Activated naive CD8-positive, alpha-beta T cell treated with anti-CD3 and anti-CD28 coated beads, Interleukin-2, amount 50 U/mL, for 24 hours (primary cell): ENCODE measurements at regions not wholly inside any gene's neighbourhood (a gene's known extent, or its start where the extent isn't known, plus 50 kb on each side); places are given as distances from the start of the nearest gene placed in this dataset.
A peak's percentile ranks its signal among the peaks of the same experiment; 100 is the strongest.

Experiments used
- ATAC-seq: fragments of 150-1000 bp; cut with Tn5 transposase; one replicate; pipeline ENCODE4 v1.10.0; 2021
- DNase-seq: peaks from one replicate; pipeline ENCODE4 v3.0.0; 2021
- H3K27ac Mint-ChIP-seq: one replicate; pipeline ENCODE4 v1.8.0; 2021; ENCODE audit warnings: mild to moderate bottlenecking, mixed read lengths
- H3K27me3 Mint-ChIP-seq: one replicate; pipeline ENCODE4 v1.8.0; 2021; ENCODE audit warnings: mixed read lengths
- H3K36me3 Mint-ChIP-seq: one replicate; pipeline ENCODE4 v1.8.0; 2021; ENCODE audit warnings: low read depth, mixed read lengths
- H3K4me1 Mint-ChIP-seq: one replicate; pipeline ENCODE4 v1.8.0; 2021; ENCODE audit warnings: mixed read lengths
- H3K4me3 Mint-ChIP-seq: one replicate; pipeline ENCODE4 v1.8.0; 2021; ENCODE audit warnings: mild to moderate bottlenecking, moderate library complexity, mixed read lengths
- H3K9me3 Mint-ChIP-seq: one replicate; pipeline ENCODE4 v1.8.0; 2021; ENCODE audit warnings: mixed read lengths

DNA sequence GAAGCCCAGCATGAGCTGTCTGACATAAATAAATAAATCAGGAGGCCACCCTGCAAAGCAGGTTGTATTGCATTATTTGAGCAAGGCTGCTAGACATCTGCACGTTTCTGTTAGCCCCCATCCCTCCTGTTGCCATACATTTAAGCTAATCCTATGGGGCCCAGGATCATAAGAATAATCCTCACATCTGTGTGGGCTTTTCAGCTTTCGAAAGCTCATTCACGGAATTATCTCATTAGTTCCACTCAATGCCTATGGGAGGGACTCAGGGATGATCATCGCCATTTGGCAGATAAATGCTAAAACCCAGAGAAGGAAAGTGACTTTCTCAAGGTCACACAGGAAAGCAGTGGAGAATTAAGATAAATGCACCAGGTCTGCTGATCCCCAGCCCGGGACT is 123.4 kb downstream of the TLE3 start:
- peaks cover 26% of the 10 kb centered on the region for H3K27me3 Mint-ChIP-seq
- no peaks in the 10 kb centered on the region for H3K9me3 Mint-ChIP-seq
- no peak overlapping the region for H3K4me3 Mint-ChIP-seq
- no peaks in the 10 kb centered on the region for H3K36me3 Mint-ChIP-seq
- no peaks in the 10 kb centered on the region for H3K4me1 Mint-ChIP-seq
- ATAC-seq = no peak
- no peak overlapping the region for H3K27ac Mint-ChIP-seq
- DNase-seq = no peak

DNA sequence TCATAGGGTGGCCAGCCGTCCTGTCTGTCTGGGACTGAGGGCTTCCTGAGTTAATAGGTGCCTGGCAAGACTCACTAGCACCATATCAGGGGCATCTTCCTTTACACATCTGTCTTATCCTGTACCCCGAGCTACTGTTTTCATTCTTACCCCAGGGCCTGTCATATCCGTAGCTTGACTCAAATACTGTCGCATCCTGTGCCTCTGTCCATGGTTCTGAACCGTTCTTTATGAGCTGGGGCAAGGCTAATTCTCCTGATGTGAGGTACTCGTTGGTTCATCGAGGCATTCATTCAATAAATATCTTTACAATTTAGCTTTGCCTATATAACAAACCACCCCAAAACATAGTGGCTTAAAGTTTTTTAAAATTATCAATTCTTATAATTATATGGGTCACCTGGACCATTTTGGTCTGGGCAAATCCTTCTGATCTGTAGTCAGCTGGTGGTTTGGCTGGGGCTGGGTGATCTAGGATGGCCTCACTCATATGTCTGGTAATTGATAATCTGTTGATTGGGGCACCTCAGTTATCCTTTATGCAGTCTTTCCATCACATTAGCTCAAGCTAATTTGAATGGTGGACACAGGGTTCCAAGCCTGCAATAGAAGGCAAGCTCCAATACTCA is 121.2 kb downstream of the TLE3 start:
- Mint-ChIP-seq H3K27ac (no peak overlapping the region), H3K36me3 (no peaks in the 10 kb centered on the region), H3K4me1 (no peaks in the 10 kb centered on the region), H3K4me3 (no peak overlapping the region), H3K9me3 (no peaks in the 10 kb centered on the region), H3K27me3 (peaks cover 22% of the 10 kb centered on the region)
- DNase-seq = peak; percentile 52
- ATAC-seq = peak; percentile 21

DNA sequence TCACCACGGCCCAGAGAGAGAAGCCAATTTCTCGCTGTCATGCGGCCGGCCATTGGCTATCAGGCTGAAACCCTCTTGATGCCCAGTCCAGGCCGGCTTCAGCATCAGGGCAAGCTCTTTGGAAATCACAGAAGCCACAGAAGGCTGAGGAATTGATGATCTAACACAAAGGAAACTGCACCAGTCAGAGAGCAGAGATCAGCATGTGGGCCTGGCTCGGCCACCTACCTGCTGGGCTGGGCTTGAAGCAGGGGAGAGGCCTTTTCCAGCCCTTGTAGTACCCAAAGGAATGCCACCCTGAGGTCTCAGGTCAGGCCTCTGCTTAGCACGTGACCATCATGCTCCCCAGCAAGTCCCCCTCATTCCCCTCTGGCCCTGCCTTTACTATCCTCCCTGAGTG is 119.1 kb downstream of the TLE3 start:
- H3K27me3 Mint-ChIP-seq = peaks cover 22% of the 10 kb centered on the region

DNA sequence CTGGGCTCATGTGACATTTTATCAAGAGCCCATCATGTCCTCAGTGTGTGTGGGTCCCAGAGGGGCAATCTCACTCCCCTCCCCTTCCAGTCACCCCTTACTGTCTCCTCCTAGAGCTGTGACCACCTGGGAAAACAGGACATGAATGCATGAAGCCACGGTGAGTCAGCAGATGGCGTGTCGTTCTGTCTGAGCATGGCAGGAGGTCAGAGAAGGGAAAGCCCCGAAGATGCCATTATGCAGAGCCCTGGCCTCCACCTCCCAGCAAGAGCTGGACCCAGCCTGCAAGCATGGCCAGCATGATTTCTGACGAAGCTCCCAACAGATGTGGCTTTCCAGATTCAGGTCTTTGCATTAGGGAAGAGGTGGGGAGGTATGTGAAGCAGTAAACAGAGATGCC is 118.5 kb downstream of the TLE3 start:
- no peaks in the 10 kb centered on the region for H3K9me3 Mint-ChIP-seq
- H3K27me3 Mint-ChIP-seq = peaks cover 22% of the 10 kb centered on the region
- peak; percentile 17 for DNase-seq
- ATAC-seq = no peak
- H3K4me3 Mint-ChIP-seq = no peak overlapping the region
- H3K36me3 Mint-ChIP-seq = no peaks in the 10 kb centered on the region
- H3K27ac Mint-ChIP-seq = no peak overlapping the region
- no peaks in the 10 kb centered on the region for H3K4me1 Mint-ChIP-seq

More for the DNA sequence above, 119.1 kb downstream of the TLE3 start:
- ATAC-seq (no peak), DNase-seq (no peak)
- Mint-ChIP-seq H3K36me3 (no peaks in the 10 kb centered on the region), H3K27ac (no peak overlapping the region), H3K9me3 (no peaks in the 10 kb centered on the region), H3K4me1 (no peaks in the 10 kb centered on the region), H3K4me3 (no peak overlapping the region)

DNA sequence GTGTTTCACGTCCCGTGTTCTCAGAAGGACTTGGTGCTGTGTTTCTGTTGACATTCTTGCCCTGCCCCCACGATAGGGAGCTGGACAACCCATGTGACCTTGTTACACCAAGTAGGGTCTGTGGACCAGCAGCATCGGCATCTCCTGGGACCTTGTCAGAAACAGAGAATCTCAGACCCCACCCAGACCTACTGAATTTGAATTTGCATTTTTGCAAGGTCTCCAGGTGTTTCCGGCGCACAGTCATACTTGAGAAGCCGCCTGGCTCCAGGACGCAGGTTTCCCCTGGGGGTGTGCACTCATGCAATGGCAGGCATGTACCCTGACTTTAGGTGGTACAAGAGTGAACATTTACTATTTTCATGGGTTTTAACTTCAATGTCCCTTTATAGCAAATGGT is 117.9 kb downstream of the TLE3 start:
- no peak for ATAC-seq
- no peak overlapping the region for H3K4me3 Mint-ChIP-seq
- H3K4me1 Mint-ChIP-seq = no peaks in the 10 kb centered on the region
- H3K9me3 Mint-ChIP-seq = no peaks in the 10 kb centered on the region
- no peak overlapping the region for H3K27ac Mint-ChIP-seq
- DNase-seq = no peak
- H3K27me3 Mint-ChIP-seq = peaks cover 23% of the 10 kb centered on the region
- H3K36me3 Mint-ChIP-seq = no peaks in the 10 kb centered on the region

DNA sequence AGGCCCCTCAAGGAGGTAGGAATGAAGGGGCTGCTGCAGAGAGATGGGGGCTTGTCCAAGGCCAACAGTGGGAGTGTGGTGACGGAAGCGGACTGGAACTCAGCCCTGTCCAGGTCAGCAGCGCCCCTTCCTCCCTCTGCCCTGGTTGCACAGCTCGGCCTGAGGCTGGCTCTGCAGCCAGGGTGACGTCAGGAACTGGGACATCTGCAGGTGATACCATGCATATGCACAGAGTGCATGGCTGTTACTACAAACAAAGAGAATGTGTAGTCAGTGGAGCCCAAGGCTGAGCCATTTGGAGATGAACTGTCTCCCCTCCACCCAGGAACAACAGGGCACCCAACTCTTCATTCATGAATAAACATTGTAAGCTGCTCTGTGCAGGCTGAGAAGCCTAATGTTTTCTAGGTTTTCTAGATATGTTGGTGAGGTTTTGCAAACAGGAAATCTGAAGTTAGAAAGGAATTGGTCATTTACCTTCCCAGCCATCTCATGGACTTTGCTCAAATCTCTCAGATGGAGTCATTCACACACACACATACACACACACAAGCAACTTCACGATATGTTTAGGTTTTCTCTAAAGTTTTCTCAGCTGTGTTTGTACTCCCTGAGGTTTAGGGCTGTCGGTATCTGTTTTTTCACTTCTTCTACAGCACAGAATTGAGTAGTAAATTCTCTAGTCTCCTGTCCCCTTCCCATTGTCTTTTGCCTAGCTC is 117.2 kb downstream of the TLE3 start:
- Mint-ChIP-seq H3K4me3 (no peak overlapping the region), H3K36me3 (no peaks in the 10 kb centered on the region), H3K9me3 (no peaks in the 10 kb centered on the region), H3K27me3 (peaks cover 20% of the 10 kb centered on the region), H3K27ac (no peak overlapping the region), H3K4me1 (no peaks in the 10 kb centered on the region)
- DNase-seq = no peak
- no peak for ATAC-seq

DNA sequence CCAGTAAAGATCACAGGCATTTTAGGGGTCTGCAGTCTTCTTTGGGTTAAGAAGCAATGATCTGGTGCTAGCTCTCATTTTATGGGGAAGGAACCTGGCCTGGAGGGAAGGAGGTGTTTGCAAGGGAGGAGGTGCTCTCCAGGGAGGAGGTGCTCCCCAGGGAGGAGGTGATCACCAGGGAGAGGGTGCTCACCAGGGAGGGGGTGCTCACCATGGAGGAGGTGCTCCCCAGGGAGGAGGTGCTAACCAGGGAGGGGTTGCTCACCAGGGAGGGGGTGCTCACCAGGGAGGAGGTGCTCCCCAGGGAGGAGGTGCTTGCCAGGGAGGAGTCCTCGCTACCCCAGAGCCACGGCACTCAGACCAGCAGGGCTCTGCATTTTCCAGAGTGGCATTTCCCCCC is 115.7 kb downstream of the TLE3 start:
- Mint-ChIP-seq H3K36me3 (no peaks in the 10 kb centered on the region), H3K9me3 (no peaks in the 10 kb centered on the region), H3K27ac (no peak overlapping the region), H3K4me1 (no peaks in the 10 kb centered on the region), H3K27me3 (peaks cover 15% of the 10 kb centered on the region), H3K4me3 (no peak overlapping the region)
- ATAC-seq (no peak), DNase-seq (no peak)

DNA sequence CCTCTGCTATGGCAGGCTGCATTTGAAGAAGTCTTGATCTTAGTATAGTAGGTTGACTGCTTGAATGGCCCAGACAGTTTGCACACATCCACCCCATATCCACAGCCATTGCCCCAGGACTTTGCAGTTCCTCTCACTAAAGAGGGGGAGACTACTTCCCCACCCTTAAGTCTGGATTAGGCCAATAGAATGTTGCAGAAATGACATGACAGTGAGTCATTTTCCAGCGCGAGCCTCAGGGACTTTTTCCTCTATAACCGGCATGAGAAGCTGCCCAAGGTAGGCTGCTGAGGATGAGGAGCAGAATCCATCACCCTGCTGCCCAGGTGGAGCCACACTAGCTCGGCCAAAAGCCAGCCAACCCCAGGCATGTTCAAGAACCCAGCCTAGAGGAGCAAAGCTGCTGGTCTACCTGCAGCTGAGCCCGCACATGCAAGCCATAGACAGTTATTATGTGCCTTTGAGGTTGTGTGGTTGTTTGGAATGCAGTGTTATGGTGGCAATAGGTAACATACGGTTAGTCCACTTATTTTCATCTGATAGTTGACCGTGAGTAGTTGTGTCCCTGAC is 113.9 kb downstream of the TLE3 start:
- Mint-ChIP-seq H3K9me3 (no peaks in the 10 kb centered on the region), H3K36me3 (no peaks in the 10 kb centered on the region), H3K27ac (no peak overlapping the region), H3K27me3 (peaks cover 14% of the 10 kb centered on the region), H3K4me3 (no peak overlapping the region), H3K4me1 (no peaks in the 10 kb centered on the region)
- DNase-seq = no peak
- no peak for ATAC-seq

DNA sequence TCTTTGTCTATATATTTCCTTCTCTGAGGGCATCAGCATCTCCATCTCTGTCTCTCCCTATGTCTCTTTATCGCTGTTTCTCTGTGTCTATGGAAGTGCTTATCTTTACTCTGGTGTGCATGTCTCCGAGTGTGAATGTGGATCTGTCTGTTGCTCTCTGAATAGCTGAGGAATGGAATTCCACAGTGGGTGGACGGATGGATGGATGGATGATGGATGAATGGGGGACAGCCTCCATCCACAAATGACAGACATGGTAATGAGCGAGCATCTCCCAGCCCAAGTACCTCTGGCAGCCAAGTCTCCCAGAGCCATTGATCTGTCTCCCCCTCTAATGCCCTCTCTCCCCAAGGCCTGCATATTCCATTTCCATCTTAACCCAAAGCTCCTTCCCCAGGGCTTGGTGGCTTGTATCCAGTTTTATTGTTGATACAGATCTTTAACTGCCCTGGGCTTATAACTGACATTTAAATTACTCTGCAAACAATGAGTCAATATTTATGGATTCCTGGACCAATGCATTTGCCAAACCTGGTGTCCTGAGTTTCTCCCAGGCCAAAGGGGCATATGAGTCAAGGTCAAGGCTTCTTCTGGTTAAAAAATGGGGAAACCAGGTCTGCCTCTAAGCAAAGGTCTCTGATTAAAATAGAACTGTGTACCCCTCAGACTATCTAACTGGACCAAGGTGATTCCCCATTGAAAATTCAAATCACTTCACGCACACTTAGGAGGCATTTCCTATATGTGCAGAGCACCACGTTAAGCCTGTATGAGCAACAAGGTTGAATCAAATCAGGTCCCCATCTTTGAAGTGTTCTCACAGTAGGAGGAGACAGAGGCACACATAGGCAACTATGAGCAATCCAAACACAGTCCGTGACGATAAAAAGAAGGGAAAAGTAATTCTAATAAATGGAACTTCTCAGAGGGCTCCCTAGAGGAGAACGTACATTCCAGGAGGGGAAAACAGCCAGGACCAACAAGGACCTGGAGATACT is 109.9 kb downstream of the TLE3 start:
- Mint-ChIP-seq H3K36me3 (no peaks in the 10 kb centered on the region), H3K9me3 (no peaks in the 10 kb centered on the region), H3K4me1 (no peaks in the 10 kb centered on the region), H3K27me3 (peaks cover 20% of the 10 kb centered on the region), H3K27ac (no peak overlapping the region), H3K4me3 (no peak overlapping the region)
- ATAC-seq = no peak
- DNase-seq = no peak

DNA sequence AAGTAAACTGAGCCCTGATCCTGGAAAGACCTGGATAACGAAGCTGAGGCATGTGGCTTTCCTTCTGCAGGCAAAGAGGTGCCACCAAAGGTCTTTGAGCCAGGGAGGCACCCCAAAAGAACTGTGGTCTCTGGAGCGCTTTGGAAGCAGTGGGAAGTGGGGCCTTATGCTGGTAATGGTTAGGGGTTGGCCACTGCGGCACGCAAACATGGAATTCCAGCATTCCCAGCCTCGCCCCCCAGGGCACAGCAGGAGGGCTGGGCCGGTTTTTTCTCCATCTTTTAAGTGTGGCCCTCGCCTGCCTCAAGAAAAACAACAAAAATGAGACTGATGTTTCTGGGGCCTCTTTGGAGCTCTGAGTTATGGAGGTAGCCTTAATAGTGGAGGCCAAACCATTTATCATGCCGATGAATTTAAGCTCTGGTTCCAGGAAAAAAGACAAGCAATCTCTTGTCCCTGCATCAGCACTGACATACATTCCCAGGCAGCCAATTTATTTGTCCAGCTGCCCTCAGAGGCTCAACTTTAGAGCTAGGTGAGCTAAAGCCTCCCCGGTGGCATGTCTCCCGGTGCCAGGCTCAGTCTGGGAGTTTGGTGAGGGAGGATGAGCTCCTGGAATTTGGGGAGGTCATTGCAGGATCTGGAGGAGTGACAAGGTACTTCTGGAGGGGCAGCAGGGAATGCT is 109.0 kb downstream of the TLE3 start:
- DNase-seq (no peak), ATAC-seq (no peak)
- Mint-ChIP-seq H3K27me3 (peaks cover 21% of the 10 kb centered on the region), H3K4me3 (no peak overlapping the region), H3K4me1 (no peaks in the 10 kb centered on the region), H3K9me3 (no peaks in the 10 kb centered on the region), H3K36me3 (no peaks in the 10 kb centered on the region), H3K27ac (no peak overlapping the region)

DNA sequence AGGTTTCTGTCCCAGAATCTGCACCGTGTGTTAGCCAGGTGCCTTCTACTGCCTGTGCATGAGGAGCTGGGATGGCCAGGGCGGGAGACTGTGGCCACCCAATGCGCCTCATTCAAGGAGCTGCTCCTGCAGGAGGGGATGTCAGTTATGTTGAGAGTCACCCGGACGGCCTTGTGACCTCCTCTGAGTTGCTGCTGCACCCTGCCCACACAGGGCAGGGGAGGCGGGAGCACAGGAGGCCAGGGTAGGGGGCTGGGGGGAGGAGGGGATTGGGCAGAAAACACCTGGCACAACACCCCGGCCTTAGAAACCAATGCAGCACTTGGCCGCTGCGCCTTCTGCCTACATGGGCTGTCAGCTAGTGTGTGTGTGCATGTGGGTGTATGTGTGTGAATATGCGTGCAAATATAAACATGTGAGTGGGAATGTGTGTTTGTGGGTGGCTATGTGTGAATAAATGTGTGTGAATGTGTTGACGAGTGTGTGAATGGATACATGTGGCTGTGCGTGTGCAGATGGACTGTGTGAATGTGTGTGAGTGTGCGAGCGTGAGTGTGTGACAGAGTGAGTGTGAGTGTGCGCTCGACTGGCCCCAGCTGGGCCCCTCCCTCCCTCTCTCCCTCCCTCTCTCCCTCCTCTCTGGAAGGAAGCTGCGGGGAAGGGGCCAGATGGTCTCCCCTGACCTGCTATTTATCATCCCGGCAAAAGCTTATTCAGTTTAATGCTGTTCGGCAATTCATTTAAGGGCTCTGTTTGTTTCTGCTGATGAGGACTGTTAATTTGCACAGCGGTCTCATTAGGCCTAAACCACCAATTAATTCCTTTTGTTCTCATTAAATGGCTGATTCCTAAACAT is 106.9 kb downstream of the TLE3 start:
- DNase-seq (no peak), ATAC-seq (no peak)
- Mint-ChIP-seq H3K27ac (no peak overlapping the region), H3K9me3 (no peaks in the 10 kb centered on the region), H3K4me1 (no peaks in the 10 kb centered on the region), H3K4me3 (no peak overlapping the region), H3K27me3 (peaks cover 13% of the 10 kb centered on the region), H3K36me3 (no peaks in the 10 kb centered on the region)

DNA sequence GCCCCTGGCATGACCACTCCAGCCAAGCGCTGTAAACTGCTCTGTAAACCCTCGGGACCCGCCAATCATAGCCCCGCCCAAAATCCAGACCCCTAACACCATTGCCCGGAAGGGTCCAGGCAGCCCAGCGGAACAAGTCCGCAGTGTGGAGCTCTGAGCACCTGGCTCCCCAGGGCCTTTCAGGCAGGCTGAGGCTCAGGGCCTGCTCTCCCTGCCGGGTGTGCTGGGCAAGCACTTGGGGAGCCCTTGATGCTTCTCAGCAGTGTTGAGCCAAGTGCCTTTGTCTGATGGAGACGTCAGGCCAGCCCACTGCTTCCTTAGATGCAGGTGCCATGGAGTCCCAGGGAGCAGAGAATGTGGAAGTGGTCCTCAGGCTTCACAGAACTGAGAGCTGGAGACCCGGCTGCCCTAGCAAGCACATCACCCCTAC is 106.2 kb downstream of the TLE3 start:
- Mint-ChIP-seq H3K27ac (no peak overlapping the region), H3K9me3 (no peaks in the 10 kb centered on the region), H3K36me3 (no peaks in the 10 kb centered on the region), H3K4me1 (no peaks in the 10 kb centered on the region), H3K4me3 (no peak overlapping the region), H3K27me3 (peaks cover 13% of the 10 kb centered on the region)
- no peak for DNase-seq
- no peak for ATAC-seq

DNA sequence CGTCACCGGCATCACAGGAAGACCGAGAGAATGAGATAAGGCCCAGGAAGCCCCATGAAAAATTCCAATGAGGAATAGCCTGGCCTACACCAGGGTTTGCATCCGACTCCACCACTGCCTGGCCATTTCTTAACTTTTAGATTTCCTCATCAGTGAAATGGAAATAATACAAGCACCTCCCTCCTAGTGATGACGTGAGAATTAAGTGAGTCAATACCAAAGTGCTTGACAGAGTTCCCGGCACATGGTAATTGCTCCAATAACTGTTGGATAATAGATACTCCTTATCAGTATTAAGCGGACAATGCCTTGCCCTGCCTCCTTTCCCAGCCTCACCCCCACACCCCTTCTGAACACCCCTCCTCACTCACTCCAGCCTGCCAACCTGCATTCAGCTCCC is 105.4 kb downstream of the TLE3 start:
- DNase-seq (no peak), ATAC-seq (no peak)
- Mint-ChIP-seq H3K27me3 (peaks cover 11% of the 10 kb centered on the region), H3K9me3 (no peaks in the 10 kb centered on the region), H3K4me1 (no peaks in the 10 kb centered on the region), H3K4me3 (no peak overlapping the region), H3K36me3 (no peaks in the 10 kb centered on the region), H3K27ac (no peak overlapping the region)
